ENCODE measurements at regions not wholly inside any gene's neighbourhood (a gene's known extent, or its start where the extent isn't known, plus 50 kb on each side); places are given as distances from the start of the nearest gene placed in this dataset.

GRCh38 chr2:47660168-47660567 lies 89.4 kb upstream of the KCNK12 start:
- DNase-seq = no peak

GRCh38 chr2:47658646-47659320 lies 88.0 kb upstream of the KCNK12 start:
- no peaks in the 10 kb centered on the region for H3K9me3 ChIP-seq
- H3K4me3 ChIP-seq = no peak overlapping the region
- H3K36me3 ChIP-seq (ENCODE audit: low read depth, missing control alignments) = no peaks in the 10 kb centered on the region
- peaks cover 6% of the 10 kb centered on the region for H3K4me1 ChIP-seq
- WGBS, 2 donors = 78 to 83% methylated on average over 4 to 9 of the region's 9 CpGs
- no peak overlapping the region for H3K27ac ChIP-seq
- H3K27me3 ChIP-seq = no peaks in the 10 kb centered on the region
- TF ChIP-seq CTCF (IDR thresholded peaks at IDR 0.05) = no peak
- TF ChIP-seq POLR2A (IDR thresholded peaks at IDR 0.05) = no peak
- intact Hi-C loops (cut with DNase I; ENCODE audit: low total_unique reads) = no loop called here
- DNase-seq = no peak

More at GRCh38 chr2:47660168-47660567, 89.4 kb upstream of the KCNK12 start:
- Histone ChIP-seq H3K27me3 (no peaks in the 10 kb centered on the region), H3K4me1 (no peaks in the 10 kb centered on the region), H3K27ac (no peak overlapping the region), H3K36me3 (ENCODE audit: low read depth, missing control alignments) (no peaks in the 10 kb centered on the region), H3K4me3 (no peak overlapping the region), H3K9me3 (no peaks in the 10 kb centered on the region)
- TF ChIP-seq CTCF (IDR thresholded peaks at IDR 0.05) (no peak), POLR2A (IDR thresholded peaks at IDR 0.05) (no peak)
- 58 to 71% methylated on average over 3 of the region's 3 CpGs for WGBS, 2 donors
- intact Hi-C loops (cut with DNase I; ENCODE audit: low total_unique reads) = no loop called here

- TF ChIP-seq POLR2A (IDR thresholded peaks at IDR 0.05) = no peak
- TF ChIP-seq CTCF (IDR thresholded peaks at IDR 0.05) = no peak
- WGBS, 2 donors = 77 to 82% methylated on average over 6 to 7 of the region's 7 CpGs
- Histone ChIP-seq H3K36me3 (ENCODE audit: low read depth, missing control alignments) (no peaks in the 10 kb centered on the region), H3K27ac (no peak overlapping the region), H3K9me3 (no peaks in the 10 kb centered on the region), H3K4me1 (peaks cover 9% of the 10 kb centered on the region), H3K4me3 (no peak overlapping the region), H3K27me3 (no peaks in the 10 kb centered on the region)
- intact Hi-C loops (cut with DNase I; ENCODE audit: low total_unique reads) = no loop called here
- no peak for DNase-seq
Observed at GRCh38 chr2:47657886-47658489, 87.2 kb upstream of the KCNK12 start.

- no peak for DNase-seq
- intact Hi-C loops (cut with DNase I; ENCODE audit: low total_unique reads) = no loop called here
- 84 to 90% methylated on average over 7 to 8 of the region's 8 CpGs for whole genome bisulfite sequencing, 2 donors
- Histone ChIP-seq H3K4me1 (peaks cover 9% of the 10 kb centered on the region), H3K9me3 (no peaks in the 10 kb centered on the region), H3K27me3 (no peaks in the 10 kb centered on the region), H3K27ac (no peak overlapping the region), H3K4me3 (no peak overlapping the region), H3K36me3 (ENCODE audit: low read depth, missing control alignments) (no peaks in the 10 kb centered on the region)
- TF ChIP-seq POLR2A (IDR thresholded peaks at IDR 0.05) (no peak), CTCF (IDR thresholded peaks at IDR 0.05) (no peak)
Observed at GRCh38 chr2:47656715-47657600, 86.2 kb upstream of the KCNK12 start.

Measured in testis (tissue), 2 donors.